Stomach (tissue), 4 donors: ENCODE measurements at regions not wholly inside any gene's neighbourhood (a gene's known extent, or its start where the extent isn't known, plus 50 kb on each side); places are given as distances from the start of the nearest gene placed in this dataset.

Source experiments
- EP300 ChIP-seq: sonication (generic); formaldehyde crosslinking; IDR thresholded peaks from one replicate; pipeline ENCODE4 v1.6.1; 2017; ENCODE audit warnings: antibody characterized with exemption
- POLR2A ChIP-seq, 4 donors: fragments of 450-650 bp; IDR thresholded peaks; one replicate each; pipeline ENCODE4 v1.6.1; 2016; ENCODE audit warnings: antibody characterized with exemption in 4 of 4, control low read depth in 2 of 4, mild to moderate bottlenecking in 1 of 4, moderate library complexity in 1 of 4
- POLR2AphosphoS5 ChIP-seq, 3 donors: sonication (generic); formaldehyde crosslinking; IDR thresholded peaks; one replicate each; pipeline ENCODE4 v1.6.1; 2016; ENCODE audit warnings: antibody characterized with exemption in 3 of 3
- TF ChIP-seq, protein P1 (sequence below), 7 experiments: fragments of 450-650 bp in 4 of 7; fragments of 200-600 bp in 3 of 7; sonication (generic) in 3 of 7; IDR thresholded peaks; one replicate each; pipeline ENCODE4 v1.5.1; 2016 to 2019; ENCODE audit warnings: antibody characterized with exemption in 7 of 7, control low read depth in 2 of 7, mild to moderate bottlenecking in 1 of 7

DNA sequence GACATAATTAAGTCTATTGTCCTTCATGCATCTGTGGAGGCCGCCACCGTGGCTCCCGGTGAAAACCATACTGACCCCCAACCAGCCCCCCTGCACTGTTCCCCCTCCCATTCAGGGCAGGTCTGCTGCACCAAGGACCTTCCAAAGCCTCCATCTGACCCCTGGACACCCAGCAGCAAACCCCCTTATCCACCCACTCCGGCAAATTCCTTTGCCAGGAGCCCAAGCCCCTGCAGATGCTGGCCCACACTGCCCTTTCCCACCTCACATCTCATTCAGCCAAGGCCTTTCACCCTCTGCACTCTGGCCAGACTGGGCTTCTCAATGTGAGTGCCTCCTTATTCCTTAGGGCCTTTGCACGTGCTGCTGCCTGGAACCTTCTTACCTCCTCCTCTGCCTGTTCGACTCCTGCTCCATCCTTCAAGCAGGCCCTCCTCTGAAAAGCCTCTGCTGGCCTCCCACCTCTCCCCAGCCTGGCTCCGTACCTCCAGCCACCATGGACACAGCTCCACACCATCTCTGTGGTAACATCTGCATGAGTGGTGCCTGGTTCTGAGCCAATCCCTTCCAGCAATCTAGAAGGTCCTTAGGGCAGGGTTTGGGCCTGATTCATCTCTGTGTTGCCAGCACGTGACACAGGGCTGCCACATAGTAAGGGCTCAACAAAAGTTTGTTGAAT is 230.7 kb downstream of the BCL11B start:
- TF ChIP-seq, protein P1, sequence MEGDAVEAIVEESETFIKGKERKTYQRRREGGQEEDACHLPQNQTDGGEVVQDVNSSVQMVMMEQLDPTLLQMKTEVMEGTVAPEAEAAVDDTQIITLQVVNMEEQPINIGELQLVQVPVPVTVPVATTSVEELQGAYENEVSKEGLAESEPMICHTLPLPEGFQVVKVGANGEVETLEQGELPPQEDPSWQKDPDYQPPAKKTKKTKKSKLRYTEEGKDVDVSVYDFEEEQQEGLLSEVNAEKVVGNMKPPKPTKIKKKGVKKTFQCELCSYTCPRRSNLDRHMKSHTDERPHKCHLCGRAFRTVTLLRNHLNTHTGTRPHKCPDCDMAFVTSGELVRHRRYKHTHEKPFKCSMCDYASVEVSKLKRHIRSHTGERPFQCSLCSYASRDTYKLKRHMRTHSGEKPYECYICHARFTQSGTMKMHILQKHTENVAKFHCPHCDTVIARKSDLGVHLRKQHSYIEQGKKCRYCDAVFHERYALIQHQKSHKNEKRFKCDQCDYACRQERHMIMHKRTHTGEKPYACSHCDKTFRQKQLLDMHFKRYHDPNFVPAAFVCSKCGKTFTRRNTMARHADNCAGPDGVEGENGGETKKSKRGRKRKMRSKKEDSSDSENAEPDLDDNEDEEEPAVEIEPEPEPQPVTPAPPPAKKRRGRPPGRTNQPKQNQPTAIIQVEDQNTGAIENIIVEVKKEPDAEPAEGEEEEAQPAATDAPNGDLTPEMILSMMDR (IDR thresholded peaks at IDR 0.05) = no peak
- TF ChIP-seq EP300 (no peak), POLR2A (IDR thresholded peaks at IDR 0.05) (no peak), POLR2AphosphoS5 (IDR thresholded peaks at IDR 0.05) (no peak)
